ENCODE measurements at regions not wholly inside any gene's neighbourhood (a gene's known extent, or its start where the extent isn't known, plus 50 kb on each side); places are given as distances from the start of the nearest gene placed in this dataset.

- TF ChIP-seq CTCF (IDR thresholded peaks at IDR 0.05) (no peak), EP300 (IDR thresholded peaks at IDR 0.05) (no peak), POLR2A (IDR thresholded peaks at IDR 0.05) (no peak)
Observed at GRCh38 chr21:38929652-38930051, 123.9 kb downstream of the ETS2 start.
